Activated CD4-positive, alpha-beta T cell treated with anti-CD3 and anti-CD28 coated beads, Interleukin-2, amount 10 ng/mL, durations not matched to agents 24 days and 14 days (primary cell): ENCODE measurements at regions not wholly inside any gene's neighbourhood (a gene's known extent, or its start where the extent isn't known, plus 50 kb on each side); places are given as distances from the start of the nearest gene placed in this dataset.

Experiments
- DNase-seq: peaks from one replicate; pipeline ENCODE4 v3.0.0; 2022
- H3K27ac Mint-ChIP-seq: one replicate; pipeline ENCODE4 v1.8.0; 2022; ENCODE audit warnings: mild to moderate bottlenecking, mixed read lengths
- H3K27me3 Mint-ChIP-seq: one replicate; pipeline ENCODE4 v1.8.0; 2022; ENCODE audit warnings: mixed read lengths
- H3K36me3 Mint-ChIP-seq: one replicate; pipeline ENCODE4 v1.8.0; 2022; ENCODE audit warnings: low read depth, mild to moderate bottlenecking, mixed read lengths
- H3K4me1 Mint-ChIP-seq: one replicate; pipeline ENCODE4 v1.8.0; 2021; ENCODE audit warnings: mixed read lengths
- H3K4me3 Mint-ChIP-seq: one replicate; pipeline ENCODE4 v1.8.0; 2022; ENCODE audit warnings: mild to moderate bottlenecking, moderate library complexity, mixed read lengths
- H3K9me3 Mint-ChIP-seq: one replicate; pipeline ENCODE4 v1.8.0; 2021; ENCODE audit warnings: mixed read lengths
- intact Hi-C: fragments of 100-400 bp; cut with micrococcal nuclease; formaldehyde crosslinking; loops from one replicate; pipeline ENCODE4 v1.15.1; 2023

GRCh38 chr2:160630801-160631590, 137.4 kb upstream of the RBMS1 start:
- no peaks in the 10 kb centered on the region for H3K27me3 Mint-ChIP-seq
- H3K4me3 Mint-ChIP-seq: no peak overlapping the region
- intact Hi-C loops: no loop called here
- H3K4me1 Mint-ChIP-seq: no peaks in the 10 kb centered on the region
- no peaks in the 10 kb centered on the region for H3K36me3 Mint-ChIP-seq
- no peak overlapping the region for H3K27ac Mint-ChIP-seq
- DNase-seq: no peak
- H3K9me3 Mint-ChIP-seq: peaks cover under 1% of the 10 kb centered on the region

DNA sequence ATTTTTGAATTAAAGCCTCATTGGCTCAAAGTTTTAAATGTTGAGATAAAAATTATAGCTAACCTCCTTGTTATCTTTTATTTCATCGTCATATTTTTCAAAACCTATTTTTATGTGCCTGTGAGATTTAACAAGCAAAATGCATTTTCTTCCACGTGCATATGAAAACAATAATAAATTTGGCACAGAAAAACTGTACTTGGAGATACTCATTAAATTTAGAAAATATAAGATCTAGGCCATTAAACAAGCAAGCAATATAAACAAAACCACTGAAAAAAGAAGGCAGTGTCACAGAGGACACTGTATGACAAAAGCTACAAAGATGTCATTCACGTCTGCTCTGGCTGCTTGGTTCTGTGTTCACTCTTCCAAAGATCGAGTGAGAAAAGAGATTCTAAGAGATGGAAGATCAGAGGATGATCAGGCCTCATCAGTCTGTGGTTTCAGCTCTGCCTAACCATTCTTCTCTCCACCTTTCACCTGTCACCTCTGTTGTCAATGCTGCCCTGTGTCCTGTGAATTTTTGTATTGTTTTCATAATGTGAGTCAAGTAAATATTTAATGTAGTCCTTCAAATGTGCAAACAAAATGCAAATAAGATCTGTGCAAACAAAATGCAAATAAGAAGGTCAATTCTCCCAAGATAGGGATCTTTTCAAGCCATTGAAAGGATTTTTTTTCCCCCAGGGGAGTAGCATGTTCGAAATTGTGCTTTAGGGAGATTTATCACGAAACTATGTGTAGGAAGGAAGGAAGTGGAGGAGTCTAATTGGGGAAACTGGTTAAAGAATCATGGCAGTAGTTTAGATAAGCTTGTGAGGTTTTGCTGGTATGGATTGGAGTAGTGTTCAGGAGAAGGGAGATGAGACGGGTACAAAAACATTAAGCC, 138.7 kb upstream of the RBMS1 start:
- DNase-seq: no peak
- peaks cover 7% of the 10 kb centered on the region for H3K9me3 Mint-ChIP-seq
- intact Hi-C loops: no loop called here
- H3K36me3 Mint-ChIP-seq: no peaks in the 10 kb centered on the region
- no peak overlapping the region for H3K27ac Mint-ChIP-seq
- H3K4me3 Mint-ChIP-seq: no peak overlapping the region
- no peaks in the 10 kb centered on the region for H3K27me3 Mint-ChIP-seq
- no peaks in the 10 kb centered on the region for H3K4me1 Mint-ChIP-seq

DNA sequence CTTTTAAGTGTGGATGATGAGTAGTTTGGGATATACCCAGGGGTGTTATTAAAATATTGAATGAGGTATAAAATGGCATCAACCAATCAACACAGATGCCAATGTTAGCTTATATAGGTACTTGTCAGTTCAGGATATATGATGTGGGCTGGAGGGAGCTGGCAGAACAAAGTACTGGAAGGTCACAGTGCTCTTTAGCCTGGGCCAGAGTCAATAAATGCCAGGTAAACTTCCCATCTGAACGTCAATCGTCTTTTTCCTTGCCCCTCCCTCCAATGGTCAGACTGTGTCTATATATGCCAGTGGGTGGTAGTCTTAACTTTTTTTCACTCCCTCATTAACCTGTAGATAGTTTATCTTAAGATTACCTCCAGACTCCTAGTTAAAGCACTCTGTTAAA, 140.8 kb upstream of the RBMS1 start:
- H3K27me3 Mint-ChIP-seq: no peaks in the 10 kb centered on the region
- peaks cover 12% of the 10 kb centered on the region for H3K9me3 Mint-ChIP-seq

GRCh38 chr2:160635488-160635887, 141.9 kb upstream of the RBMS1 start:
- intact Hi-C loops: no loop called here

More for the DNA sequence above, 140.8 kb upstream of the RBMS1 start:
- Mint-ChIP-seq H3K4me3 (no peak overlapping the region), H3K4me1 (no peaks in the 10 kb centered on the region), H3K36me3 (no peaks in the 10 kb centered on the region), H3K27ac (no peak overlapping the region)
- no peak for DNase-seq
- intact Hi-C loops: no loop called here

GRCh38 chr2:160639472-160639871, 145.9 kb upstream of the RBMS1 start:
- peaks cover 25% of the 10 kb centered on the region for H3K9me3 Mint-ChIP-seq
- no peak overlapping the region for H3K27ac Mint-ChIP-seq
- H3K4me3 Mint-ChIP-seq: no peak overlapping the region
- H3K27me3 Mint-ChIP-seq: no peaks in the 10 kb centered on the region
- H3K4me1 Mint-ChIP-seq: no peaks in the 10 kb centered on the region
- H3K36me3 Mint-ChIP-seq: no peaks in the 10 kb centered on the region
- intact Hi-C loops: no loop called here
- DNase-seq: no peak

More at GRCh38 chr2:160635488-160635887, 141.9 kb upstream of the RBMS1 start:
- no peak overlapping the region for H3K27ac Mint-ChIP-seq
- no peaks in the 10 kb centered on the region for H3K27me3 Mint-ChIP-seq
- H3K4me3 Mint-ChIP-seq: no peak overlapping the region
- DNase-seq: no peak
- H3K4me1 Mint-ChIP-seq: no peaks in the 10 kb centered on the region
- H3K36me3 Mint-ChIP-seq: no peaks in the 10 kb centered on the region
- peaks cover 19% of the 10 kb centered on the region for H3K9me3 Mint-ChIP-seq

GRCh38 chr2:160646684-160647444, 153.3 kb upstream of the RBMS1 start:
- Mint-ChIP-seq H3K9me3 (peaks cover 4% of the 10 kb centered on the region), H3K36me3 (no peaks in the 10 kb centered on the region), H3K27ac (no peak overlapping the region), H3K4me1 (peaks cover 11% of the 10 kb centered on the region), H3K27me3 (peaks cover 2% of the 10 kb centered on the region), H3K4me3 (no peak overlapping the region)
- DNase-seq: peak; percentile 51
- intact Hi-C loops: no loop called here

GRCh38 chr2:160647967-160648685, 154.5 kb upstream of the RBMS1 start:
- H3K36me3 Mint-ChIP-seq: no peaks in the 10 kb centered on the region
- no peak overlapping the region for H3K27ac Mint-ChIP-seq
- peaks cover 2% of the 10 kb centered on the region for H3K27me3 Mint-ChIP-seq
- intact Hi-C loops: no loop called here
- peaks cover 4% of the 10 kb centered on the region for H3K9me3 Mint-ChIP-seq
- peaks cover 21% of the 10 kb centered on the region for H3K4me1 Mint-ChIP-seq
- peak; percentile 47 for DNase-seq
- no peak overlapping the region for H3K4me3 Mint-ChIP-seq

DNA sequence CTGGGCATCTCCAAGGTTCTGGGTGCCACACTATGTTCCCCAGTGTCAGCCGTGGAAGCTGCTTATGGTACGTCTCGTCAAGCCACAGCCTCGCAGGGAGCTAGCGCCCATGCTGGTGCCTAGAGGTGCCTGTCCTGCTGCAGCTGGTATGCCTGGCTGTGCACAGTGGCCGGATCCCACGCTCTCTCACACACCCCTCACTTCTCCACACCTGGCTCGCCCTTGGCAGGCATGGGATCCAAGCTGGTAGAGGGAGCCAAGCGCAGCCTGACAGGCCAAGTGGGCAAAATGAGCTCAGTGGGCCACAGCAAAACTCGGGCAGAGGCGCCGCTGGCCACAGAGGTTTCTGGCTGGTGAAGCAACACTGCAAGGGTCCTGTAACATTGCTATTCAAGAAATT, 156.1 kb upstream of the RBMS1 start:
- no peaks in the 10 kb centered on the region for H3K9me3 Mint-ChIP-seq
- intact Hi-C loops: loop anchor here (5.0 kb wide), 5 partner anchors 48 to 327 kb away; partner anchors contain the start of gene RBMS1
- DNase-seq: no peak
- no peaks in the 10 kb centered on the region for H3K36me3 Mint-ChIP-seq
- no peak overlapping the region for H3K4me3 Mint-ChIP-seq
- H3K27ac Mint-ChIP-seq: peak overlapping the region; percentile 52
- peaks cover 22% of the 10 kb centered on the region for H3K4me1 Mint-ChIP-seq
- peaks cover 2% of the 10 kb centered on the region for H3K27me3 Mint-ChIP-seq

DNA sequence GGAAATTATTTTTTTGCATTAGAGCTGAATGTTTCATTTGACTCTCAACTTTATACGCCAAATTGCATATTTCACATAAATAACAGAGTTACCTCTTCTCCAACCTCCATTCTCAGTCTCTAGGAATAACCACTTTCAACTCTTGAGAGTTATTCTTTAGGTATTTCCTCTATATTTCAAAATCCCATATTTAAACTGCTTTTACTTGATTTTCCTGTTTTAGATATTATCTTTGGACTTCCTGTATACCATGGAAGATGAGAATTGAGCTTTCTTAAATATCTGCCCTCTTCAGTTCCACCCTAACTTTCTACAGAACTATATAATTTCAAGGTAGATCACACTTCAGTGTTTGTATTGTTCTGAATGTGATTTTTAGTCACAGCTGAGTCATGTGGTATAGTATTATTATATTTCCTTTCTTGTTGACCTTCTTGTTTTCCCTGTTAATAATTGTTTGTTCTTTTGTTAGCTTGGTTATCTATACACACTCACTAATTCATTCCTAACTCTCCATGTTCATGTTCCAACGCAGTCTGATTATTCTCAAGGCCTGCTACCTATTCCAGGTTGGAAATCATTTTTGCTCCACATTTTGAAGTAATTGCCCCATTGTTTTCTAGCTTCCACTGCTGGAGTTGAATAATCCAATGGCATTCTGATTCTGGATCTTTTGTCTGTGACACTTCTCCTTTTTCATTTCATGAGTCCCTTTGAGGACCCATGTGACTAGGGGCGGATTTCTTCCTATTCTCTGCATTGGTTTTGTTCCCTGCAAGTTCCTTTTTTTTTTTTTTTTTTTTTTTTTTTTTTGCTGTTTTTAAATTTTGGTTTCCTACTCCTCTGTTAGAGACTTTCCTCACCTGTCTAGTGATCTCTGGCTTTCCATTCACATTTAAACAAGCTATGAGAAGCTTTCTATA, 156.8 kb upstream of the RBMS1 start:
- no peaks in the 10 kb centered on the region for H3K9me3 Mint-ChIP-seq
- intact Hi-C loops: loop anchor here (5.0 kb wide), 5 partner anchors 47 to 328 kb away; partner anchors contain the start of gene RBMS1

GRCh38 chr2:160651416-160652200, 158.0 kb upstream of the RBMS1 start:
- peaks cover 10% of the 10 kb centered on the region for H3K27me3 Mint-ChIP-seq
- peaks cover 22% of the 10 kb centered on the region for H3K4me1 Mint-ChIP-seq
- no peaks in the 10 kb centered on the region for H3K9me3 Mint-ChIP-seq
- H3K27ac Mint-ChIP-seq: no peak overlapping the region
- no peak overlapping the region for H3K4me3 Mint-ChIP-seq
- intact Hi-C loops: loop anchor here (1.0 to 5.0 kb wide), 6 partner anchors 15 to 329 kb away; partner anchors contain the start of gene RBMS1
- DNase-seq: peak; percentile 48
- H3K36me3 Mint-ChIP-seq: no peaks in the 10 kb centered on the region

More for the DNA sequence above, 156.8 kb upstream of the RBMS1 start:
- no peaks in the 10 kb centered on the region for H3K36me3 Mint-ChIP-seq
- no peak overlapping the region for H3K27ac Mint-ChIP-seq
- peak; percentile 34 for DNase-seq
- peaks cover 2% of the 10 kb centered on the region for H3K27me3 Mint-ChIP-seq
- peaks cover 22% of the 10 kb centered on the region for H3K4me1 Mint-ChIP-seq
- no peak overlapping the region for H3K4me3 Mint-ChIP-seq

DNA sequence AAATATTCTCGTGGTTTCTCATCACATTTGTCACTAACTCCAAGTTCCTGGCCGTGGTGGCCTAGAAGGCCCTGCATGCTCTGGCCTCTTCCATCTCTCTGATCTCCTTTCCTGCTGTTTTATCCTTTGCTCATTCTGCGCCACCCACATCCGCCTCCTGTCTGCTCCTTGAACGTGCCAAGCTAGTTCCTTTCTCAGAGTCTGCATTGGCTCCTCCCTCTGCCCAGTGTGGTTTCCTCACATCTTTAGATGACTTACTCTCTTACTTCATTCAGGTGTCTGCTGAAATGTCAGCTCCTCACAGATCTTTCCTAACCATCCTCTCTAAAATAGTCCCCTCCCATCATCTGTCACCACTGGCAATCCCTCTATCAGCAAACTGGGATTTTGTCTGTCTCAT, 158.6 kb upstream of the RBMS1 start:
- Mint-ChIP-seq H3K4me3 (peak overlapping the region; percentile 17), H3K4me1 (peaks cover 22% of the 10 kb centered on the region), H3K36me3 (no peaks in the 10 kb centered on the region), H3K27me3 (peaks cover 16% of the 10 kb centered on the region), H3K27ac (peak overlapping the region; percentile 38), H3K9me3 (no peaks in the 10 kb centered on the region)
- intact Hi-C loops: loop anchor here (1.0 to 5.0 kb wide), 6 partner anchors 14 to 330 kb away; partner anchors contain the start of gene RBMS1
- DNase-seq: peak; percentile 89
